ENCODE measurements at regions not wholly inside any gene's neighbourhood (a gene's known extent, or its start where the extent isn't known, plus 50 kb on each side); places are given as distances from the start of the nearest gene placed in this dataset.

DNA sequence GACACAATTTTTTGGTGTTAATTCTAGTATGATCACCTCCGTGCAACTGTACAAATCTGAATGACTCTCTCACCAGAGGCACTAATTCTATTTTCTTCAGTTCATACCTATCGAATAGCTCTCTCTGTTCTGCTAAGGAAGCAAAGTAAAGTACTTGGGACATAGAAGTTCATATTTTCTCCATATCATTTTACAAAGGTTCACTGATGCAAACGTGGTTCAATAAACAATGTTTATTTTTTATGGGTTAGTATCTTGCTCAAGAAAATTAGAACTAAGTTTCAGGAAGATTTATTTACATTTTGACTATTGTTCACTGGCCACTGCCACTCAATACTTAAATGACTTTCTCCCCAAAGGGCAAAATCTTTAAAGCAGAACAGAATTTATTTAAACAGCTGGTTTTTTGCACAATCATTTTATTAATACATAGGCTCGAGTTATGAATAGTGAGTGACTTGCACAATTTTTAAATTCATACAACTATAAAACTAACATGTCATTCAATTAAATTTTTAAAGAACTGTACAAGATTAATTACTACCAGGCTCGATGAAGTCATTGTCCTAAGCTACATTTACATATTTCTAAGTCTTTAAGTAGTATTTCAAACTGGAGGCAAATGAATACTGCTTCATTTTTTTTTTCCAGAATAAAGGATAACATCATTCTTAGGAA, 255.8 kb downstream of the C16orf95 start:
- DNase-seq (ENCODE audit: missing footprints) (no peak), ATAC-seq (no peak)
- intact Hi-C loops (cut with DNase I): no loop called here

DNA sequence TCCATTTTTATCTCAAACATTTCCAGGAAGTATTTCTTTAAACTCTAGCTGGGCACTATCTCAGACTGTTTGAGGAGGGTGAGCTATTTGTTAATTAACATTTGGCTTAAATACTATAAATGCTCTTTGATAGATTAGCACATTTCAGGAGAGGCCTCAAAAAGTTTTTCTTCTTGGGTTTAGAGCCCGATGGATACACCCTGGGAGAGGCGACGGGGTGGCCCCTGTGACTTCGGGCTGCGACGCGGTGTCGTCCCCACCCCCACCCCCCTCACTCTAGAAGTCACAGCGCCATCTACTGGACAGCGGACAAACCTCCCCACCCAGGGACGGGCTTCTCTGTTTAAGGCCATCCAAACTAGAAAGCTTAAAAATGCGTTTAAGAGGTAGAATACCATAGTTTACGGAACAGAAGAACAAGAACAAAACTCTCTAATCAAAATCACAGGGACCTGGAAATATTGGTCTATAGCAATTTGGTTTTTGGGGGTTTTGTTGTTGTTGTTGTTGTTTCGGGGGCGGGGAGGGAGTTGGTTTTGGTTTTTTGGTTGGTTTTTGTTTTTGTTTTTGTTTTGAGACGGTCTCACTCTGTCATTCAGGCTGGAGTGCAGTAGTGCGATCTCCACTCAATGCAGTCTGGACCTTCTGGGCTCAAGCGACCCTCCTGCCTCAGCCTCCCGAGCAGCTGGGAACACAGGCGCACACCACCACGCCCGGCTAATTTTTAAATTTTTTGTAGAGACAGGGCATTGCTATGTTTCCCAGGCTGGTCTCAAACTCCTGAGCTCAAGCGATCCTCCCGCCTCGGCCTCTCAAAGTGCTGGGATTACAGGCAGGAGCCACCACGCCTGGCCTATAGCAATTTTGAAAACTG, 254.4 kb downstream of the C16orf95 start:
- peak; percentile 91 for ATAC-seq
- peak; percentile 83 for DNase-seq (ENCODE audit: missing footprints)
- intact Hi-C loops (cut with DNase I): loop anchor here (1.0 kb wide), 2 partner anchors 215 to 500 kb away; no protein-coding TSS in a partner anchor

- no peak for ATAC-seq
- intact Hi-C loops (cut with DNase I): no loop called here
Observed at GRCh38 chr16:87063543-87063942, 253.6 kb downstream of the C16orf95 start.

DNA sequence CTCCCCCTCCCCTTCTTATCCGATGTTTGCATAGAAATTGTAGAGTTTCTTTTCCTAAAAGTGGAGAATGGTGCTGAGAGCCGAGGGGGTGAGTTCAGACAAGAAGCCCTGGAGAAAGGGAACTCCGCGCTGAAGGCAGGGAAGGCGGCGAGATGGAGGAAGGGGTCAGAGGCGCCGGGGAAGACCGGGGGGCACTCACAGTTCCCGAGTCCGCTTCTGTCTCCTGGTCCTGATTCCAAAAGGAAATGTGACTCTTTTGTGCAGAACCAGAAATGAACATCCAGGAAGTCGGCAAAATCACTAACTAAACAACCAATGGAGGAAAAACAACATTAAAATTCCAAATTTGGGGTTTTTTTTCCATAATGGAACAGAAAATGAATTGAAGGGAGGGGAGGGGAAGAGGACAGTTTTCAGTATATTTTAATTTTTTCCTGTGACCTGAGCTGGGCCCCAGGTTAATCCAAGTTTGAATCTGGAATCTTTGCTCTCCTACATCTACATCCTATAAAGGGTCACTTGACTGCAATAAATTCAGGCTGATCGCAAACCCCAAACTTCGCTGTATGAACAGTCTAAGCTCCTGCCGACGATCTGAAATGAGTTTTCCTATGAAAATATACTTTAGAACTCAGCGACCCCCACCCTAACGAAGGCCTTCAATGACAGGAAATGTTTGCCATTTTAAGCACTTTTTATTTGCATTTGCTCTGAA, 252.3 kb downstream of the C16orf95 start:
- no peak for DNase-seq (ENCODE audit: missing footprints)
- ATAC-seq: no peak
- intact Hi-C loops (cut with DNase I): no loop called here

More at GRCh38 chr16:87063543-87063942, 253.6 kb downstream of the C16orf95 start:
- DNase-seq (ENCODE audit: missing footprints): no peak

DNA sequence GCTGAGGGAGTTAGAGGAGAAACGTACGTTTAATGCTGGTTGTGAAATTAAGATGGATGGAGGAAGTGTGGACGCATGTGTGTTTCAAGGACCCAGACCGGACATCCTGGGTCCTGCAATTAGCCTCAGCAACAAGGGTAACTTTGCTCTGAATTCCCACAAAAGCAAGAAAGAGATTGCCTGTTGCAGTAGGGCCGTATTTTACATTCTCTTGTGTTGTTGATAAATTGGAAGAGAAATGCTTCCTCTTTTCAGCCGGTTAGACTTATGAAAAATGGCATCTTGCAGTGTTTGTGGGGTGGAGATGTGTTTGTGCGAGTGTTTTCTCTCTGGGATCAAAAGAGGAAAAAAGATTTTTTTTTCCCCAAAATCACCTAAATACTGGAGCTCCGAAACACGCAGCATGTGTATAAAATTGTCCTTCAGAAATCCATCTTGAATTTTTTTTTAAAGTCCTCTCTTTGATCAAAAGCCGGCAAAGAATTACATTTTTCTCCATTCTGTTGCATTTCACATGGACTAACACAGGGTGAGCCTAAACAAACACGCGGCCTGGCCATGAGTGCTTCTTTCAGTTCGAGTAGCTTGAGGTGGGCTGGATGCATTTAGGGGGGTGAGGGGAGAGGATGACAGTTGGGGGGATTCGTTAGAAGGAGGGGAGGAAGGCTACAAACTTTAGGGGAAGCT, 251.6 kb downstream of the C16orf95 start:
- intact Hi-C loops (cut with DNase I): no loop called here
- DNase-seq (ENCODE audit: missing footprints) (no peak), ATAC-seq (no peak)

DNA sequence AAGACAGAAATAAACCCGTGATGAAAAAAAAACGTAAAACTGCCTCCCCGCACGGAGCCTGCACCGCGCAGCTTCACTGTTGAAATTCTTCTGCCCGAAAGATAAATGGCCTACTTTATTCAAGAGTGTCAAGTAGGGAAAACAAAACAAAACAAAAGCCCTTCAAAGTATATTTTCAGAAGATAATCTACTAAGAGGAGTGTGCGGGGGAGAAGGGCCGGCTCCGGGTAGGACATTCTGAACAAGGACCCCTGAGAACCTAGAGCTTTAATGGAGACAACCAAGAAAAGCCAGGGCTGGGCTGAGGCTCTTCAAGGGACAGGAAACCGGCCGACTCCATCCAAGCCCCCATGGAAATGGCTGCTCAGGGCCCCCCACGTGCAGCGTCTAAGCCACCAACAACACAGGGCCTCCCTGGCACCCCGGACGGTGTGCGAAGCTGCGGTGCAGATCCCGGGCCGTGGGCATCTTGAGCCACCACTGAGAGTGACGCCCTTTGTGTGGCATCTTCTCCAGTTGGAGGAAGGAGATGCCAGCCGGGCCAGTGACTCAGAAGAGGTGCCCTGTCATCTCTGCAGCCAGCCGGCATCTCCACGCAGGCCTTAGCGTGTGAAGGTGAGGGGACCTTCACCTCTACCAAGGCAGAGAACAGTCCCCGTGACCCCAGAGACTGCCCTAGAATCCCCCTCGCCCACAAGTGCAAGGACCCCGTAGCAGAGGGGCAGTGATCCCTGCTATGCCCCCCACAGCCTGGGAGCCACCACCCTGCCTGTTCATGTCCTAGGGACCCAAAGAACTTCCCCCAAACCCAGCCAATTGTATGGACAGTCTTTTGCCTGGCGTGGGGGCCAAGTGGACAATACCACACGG, 250.8 kb downstream of the C16orf95 start:
- DNase-seq (ENCODE audit: missing footprints): no peak
- ATAC-seq: no peak
- intact Hi-C loops (cut with DNase I): no loop called here

GRCh38 chr16:87067003-87067556, 250.1 kb downstream of the C16orf95 start:
- intact Hi-C loops (cut with DNase I): no loop called here
- DNase-seq (ENCODE audit: missing footprints) (no peak), ATAC-seq (no peak)

DNA sequence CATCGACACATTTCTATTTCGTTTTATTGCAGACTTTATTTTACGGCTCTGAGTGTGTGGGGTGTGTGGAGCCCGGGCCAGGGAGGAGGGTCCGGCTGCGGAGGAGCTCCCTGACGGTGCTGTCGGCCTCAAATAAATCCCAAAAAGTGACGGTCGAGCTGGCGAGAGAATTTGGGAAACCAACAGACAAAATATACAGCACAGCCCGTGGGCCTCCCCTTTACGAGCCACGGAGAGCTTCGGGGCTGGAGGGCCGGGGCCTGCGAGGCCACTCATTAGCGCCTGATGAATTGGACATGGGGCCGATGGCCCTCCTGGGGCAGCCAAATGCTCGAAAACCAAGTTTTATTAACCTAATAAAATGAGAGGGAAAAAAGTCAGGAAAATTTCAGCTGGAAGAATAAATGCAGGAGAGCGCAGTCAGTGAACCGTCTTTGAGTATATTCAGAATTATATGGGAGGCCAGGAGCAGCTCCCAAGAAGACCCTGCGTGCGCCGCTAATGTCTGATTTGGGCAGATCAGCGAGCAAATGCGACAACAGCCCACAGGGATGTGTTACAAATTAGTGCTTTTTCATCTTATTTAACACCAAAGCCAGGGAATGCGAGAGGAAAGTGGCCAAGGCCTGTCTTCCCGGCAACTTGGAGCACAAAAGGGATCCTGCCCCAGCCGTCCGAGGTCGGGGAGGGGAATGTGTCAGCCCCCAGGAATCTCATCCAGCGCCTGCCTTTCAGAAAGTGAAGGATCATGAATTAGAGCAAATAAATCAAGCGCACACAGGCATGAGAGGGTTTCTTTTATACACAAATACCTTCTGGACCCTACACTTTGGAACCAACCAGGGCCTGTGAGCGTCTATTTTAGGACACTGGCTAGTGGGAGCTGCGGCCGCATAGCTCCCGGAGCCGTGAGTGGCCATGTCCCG, 249.1 kb downstream of the C16orf95 start:
- intact Hi-C loops (cut with DNase I): no loop called here
- DNase-seq (ENCODE audit: missing footprints) (no peak), ATAC-seq (no peak)

DNA sequence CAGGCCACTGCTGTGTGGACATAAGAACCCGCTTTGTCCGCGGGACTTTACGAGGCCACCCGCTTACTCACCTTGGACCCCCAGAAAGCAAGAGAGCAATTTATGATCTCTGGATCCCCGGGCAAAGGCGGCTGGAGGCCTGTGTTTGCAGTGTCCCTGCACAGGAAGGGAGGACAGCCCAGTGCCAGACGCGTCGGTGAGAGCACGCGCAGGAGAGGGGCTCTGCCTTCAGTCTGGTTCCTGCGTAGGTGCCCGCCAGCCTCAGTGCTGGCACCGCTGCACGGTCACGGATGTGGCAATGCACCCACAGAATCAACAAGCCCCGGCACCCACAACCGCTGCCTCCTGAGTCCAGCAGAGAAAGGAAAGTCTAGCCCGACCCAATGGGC, 248.4 kb downstream of the C16orf95 start:
- no peak for ATAC-seq
- intact Hi-C loops (cut with DNase I): no loop called here
- no peak for DNase-seq (ENCODE audit: missing footprints)

DNA sequence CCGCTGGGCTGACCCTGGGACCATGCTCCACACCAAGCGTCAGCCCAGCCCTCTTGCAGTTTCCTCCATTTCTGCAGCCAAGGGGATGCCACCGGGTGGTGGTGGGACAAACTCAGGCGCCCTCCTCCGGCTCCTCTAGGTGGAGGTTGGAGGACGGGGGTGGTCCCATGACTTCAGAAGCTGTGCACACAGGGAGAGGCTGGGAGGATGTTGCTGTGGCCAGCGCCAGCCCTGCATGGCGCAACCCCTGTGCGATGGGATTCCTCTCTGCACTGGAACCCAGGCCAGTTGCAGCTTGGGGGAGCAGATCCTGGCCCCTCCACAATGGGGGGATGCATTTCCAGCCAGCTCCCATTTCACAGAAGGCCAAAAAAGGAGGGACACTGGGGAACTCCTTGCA, 246.5 kb downstream of the C16orf95 start:
- intact Hi-C loops (cut with DNase I): no loop called here
- no peak for ATAC-seq
- DNase-seq (ENCODE audit: missing footprints): no peak

- intact Hi-C loops (cut with DNase I): no loop called here
- no peak for ATAC-seq
- DNase-seq (ENCODE audit: missing footprints): no peak
Observed at GRCh38 chr16:87072101-87072500, 245.1 kb downstream of the C16orf95 start.

GRCh38 chr16:87074641-87075318, 242.4 kb downstream of the C16orf95 start:
- intact Hi-C loops (cut with DNase I): no loop called here
- ATAC-seq (no peak), DNase-seq (ENCODE audit: missing footprints) (no peak)

DNA sequence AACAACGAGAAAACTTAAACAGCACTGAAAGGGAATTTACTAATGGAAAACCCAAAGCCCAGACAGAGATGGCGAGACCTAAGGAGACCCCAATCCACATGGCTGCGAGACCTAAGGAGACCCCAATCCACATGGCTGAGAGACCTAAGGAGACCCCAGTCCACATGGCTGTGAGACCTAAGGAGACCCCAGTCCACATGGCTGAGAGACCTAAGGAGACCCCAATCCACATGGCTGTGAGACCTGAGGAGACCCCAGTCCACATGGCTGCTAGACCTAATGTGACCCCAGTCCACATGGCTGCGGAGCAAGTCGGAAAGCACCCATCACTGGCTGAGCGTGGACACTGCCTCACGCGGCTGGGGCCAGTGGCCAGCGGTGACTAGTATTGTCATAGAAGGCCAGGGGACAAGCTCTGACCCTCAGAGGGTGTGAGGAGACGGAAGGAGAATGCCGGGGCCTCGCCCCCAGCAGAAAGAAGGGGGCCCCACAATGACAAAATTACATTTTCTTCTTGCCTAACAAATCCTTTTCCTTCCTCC, 241.8 kb downstream of the C16orf95 start:
- ATAC-seq (no peak), DNase-seq (ENCODE audit: missing footprints) (no peak)
- intact Hi-C loops (cut with DNase I): no loop called here

GRCh38 chr16:87076331-87076949, 240.8 kb downstream of the C16orf95 start:
- ATAC-seq (no peak), DNase-seq (ENCODE audit: missing footprints) (no peak)
- intact Hi-C loops (cut with DNase I): no loop called here

GRCh38 chr16:87076950-87077749, 240.0 kb downstream of the C16orf95 start:
- intact Hi-C loops (cut with DNase I): no loop called here
- no peak for DNase-seq (ENCODE audit: missing footprints)
- no peak for ATAC-seq

Measured in Right ventricle myocardium inferior (tissue), 1 donor.